Frontal cortex (tissue), 3 donors: ENCODE measurements at regions not wholly inside any gene's neighbourhood (a gene's known extent, or its start where the extent isn't known, plus 50 kb on each side); places are given as distances from the start of the nearest gene placed in this dataset.

Experiments
- DNase-seq, 2 donors: peaks; one replicate each; pipeline ENCODE4 v3.0.0; 2012; ENCODE audit warnings: low spot score in 2 of 2
- FAIRE-seq: peaks from 2 replicates; lab custom pipeline; 2012; peaks lifted over from hg19 to GRCh38; lab: Jason Lieb, UNC
- donor health status: control.
- donor health status: control.
- donor health status: control.

- FAIRE-seq (no peak), DNase-seq (no peak)
Observed at GRCh38 chr1:228957535-228957934, 222.3 kb downstream of the RHOU start.

DNA sequence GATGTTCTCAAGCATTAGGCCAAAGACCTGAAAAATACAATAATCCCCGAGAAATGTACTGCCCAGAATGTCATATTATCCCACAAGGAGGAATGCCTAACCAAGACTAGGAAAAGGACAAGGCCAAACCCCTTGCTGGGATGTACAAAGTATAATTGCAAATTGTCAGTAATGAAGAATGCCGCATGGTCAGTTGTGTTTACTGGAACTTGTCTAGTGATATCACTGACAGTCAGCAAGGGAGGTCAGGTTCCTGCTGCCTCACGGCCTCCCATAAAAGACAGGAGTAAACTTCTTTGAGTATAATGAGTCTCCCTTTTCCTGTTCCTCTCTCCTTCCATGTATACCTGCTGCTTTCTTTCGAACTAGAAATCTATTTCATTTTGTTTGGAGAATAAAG is 222.8 kb downstream of the RHOU start:
- FAIRE-seq, result no peak

GRCh38 chr1:228958741-228959140 is 223.5 kb downstream of the RHOU start:
- no peak for FAIRE-seq
- DNase-seq, result no peak

More for the DNA sequence above, 222.8 kb downstream of the RHOU start:
- no peak for DNase-seq

DNA sequence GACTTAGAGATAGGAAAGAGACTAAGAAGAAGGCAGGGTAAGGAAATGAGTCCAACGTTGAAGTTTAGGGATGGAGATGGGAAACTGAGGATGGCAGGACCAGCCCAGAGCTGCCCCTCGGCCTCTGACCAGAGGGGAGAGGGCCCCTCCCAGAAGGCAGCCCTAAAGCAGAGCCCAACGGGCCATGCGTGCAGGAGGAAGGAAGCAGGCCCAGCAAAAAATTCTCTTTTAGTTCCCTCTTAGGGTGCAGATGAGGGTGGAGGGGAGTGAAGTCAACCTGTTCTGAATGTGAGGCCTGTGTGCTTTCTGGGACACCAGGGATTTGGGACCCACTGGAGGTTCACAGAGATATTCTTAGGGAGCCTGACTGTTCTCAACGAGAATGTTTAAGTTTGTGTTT is 225.4 kb downstream of the RHOU start:
- DNase-seq, result no peak
- no peak for FAIRE-seq

- FAIRE-seq (no peak), DNase-seq (no peak)
Observed at GRCh38 chr1:228961511-228961910, 226.2 kb downstream of the RHOU start.

DNA sequence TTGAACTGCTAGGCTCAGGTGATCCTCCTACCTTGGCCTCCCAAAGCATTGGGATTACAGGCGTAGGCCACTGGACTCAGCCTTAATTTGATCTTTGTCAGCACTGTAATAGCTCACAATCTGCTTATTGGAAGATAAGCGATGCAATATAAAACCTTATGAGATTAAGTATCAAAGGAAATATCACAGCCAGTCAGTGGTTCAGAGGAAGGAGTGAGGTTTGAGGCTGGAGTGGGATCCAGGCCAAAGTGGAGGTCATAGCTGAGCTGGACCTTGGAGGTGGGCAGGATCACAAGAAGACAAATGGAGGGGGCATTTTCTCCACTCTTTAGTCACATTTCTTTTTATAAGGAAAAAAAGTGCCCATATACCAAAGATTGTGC is 228.5 kb downstream of the RHOU start:
- FAIRE-seq (no peak), DNase-seq (no peak)

GRCh38 chr1:228964178-228965089 is 229.2 kb downstream of the RHOU start:
- FAIRE-seq (no peak), DNase-seq (no peak)

DNA sequence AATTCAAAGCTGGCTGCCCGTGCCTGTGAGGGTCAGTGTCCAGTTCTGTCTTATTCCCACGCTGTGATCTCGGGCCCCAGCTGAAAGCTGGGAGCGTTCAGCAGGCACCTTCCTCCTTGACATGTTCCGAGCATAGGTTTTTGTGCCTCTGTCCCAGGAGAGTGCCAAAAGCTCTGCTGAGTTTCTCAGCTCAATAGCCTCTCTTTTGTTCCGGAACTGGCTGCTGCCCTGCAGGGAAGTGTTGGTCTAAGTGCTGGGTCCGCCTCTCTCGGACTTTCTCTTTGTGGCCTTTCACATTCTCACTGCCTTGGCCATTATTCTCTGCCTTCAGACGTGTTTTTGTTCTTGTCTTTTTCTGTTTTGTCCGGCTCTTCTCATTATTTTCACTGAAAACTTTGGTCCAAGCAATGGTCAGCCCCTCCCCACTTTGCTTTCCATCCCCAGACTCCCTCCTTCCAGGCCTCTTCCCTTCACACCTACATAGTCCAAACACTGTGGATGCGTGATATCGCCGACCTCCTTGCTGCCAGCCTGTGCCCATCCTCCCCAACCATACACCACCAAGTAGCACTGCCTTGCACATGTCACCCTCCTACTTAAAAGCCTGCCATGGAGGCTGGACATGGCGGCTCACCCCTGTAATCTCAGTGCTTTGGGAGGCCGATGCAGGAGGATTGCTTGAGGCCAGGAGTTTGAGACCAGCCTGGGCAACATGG is 233.8 kb downstream of the RHOU start:
- no peak for FAIRE-seq
- no peak for DNase-seq

GRCh38 chr1:228969953-228970800 is 234.9 kb downstream of the RHOU start:
- FAIRE-seq, result no peak
- no peak for DNase-seq

DNA sequence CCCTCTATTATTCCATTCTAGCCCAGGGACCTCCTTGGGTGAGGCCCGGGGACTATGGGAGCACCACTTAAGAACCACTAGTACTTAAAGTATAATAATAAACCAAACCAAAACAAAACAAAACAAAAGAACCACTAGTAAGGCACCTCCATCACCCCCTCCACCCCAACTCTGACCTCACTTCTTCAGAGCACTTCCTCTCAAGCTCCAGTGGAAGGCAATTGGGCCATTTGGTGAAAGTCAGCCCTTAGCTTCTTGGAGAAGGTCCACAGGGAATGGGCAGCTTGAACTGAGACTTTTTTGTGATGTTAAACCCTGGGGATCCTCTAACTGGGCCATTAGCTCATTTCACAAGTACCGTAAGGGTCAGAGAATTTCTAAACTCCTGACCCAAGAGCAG is 237.3 kb downstream of the RHOU start:
- DNase-seq (no peak), FAIRE-seq (no peak)

DNA sequence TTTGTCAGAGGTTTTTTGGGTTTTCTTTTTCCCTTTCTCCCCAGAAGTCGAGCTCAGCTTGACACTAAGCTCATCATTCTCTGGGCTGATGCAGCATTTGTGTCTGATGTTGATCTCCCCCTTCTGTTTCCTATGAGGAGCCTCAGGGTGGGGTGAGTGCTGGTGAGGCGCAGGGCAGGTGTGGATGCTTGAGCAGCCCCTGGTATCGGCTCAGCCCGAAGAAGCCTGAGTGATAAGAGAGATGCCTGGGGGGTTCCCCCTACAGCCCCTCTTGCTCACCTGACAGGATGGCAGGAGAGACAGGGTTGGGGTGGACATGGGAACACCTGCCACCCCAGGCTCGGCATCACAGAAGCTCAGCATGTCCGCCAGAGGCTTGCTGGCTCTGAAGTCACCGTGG is 239.0 kb downstream of the RHOU start:
- no peak for FAIRE-seq
- DNase-seq, result no peak

- FAIRE-seq (no peak), DNase-seq (no peak)
Observed at GRCh38 chr1:228975238-228975907, 240.1 kb downstream of the RHOU start.

DNA sequence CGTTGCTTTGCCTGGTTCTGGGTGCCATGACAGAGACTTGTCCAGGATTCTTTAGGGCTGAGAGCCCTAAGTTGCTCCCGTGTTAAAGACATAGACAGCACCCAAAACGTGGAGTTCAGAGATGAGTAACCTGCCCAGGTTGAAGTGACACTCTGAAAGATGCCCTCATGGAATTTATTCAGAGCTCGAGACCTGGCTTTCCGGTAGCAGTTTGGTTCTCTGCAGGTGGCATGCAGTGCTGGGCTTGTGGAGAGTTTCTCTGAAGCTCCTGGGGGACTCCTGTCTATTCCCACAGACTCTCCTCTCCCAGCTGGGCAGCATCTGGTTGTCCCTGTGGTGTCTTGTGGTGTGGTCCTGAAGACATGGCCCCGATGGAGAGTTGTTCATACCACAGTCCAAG is 241.0 kb downstream of the RHOU start:
- DNase-seq (no peak), FAIRE-seq (no peak)

GRCh38 chr1:228977307-228977706 is 242.0 kb downstream of the RHOU start:
- DNase-seq, result no peak
- no peak for FAIRE-seq

- FAIRE-seq (no peak), DNase-seq (no peak)
Observed at GRCh38 chr1:228977741-228978140, 242.5 kb downstream of the RHOU start.

DNA sequence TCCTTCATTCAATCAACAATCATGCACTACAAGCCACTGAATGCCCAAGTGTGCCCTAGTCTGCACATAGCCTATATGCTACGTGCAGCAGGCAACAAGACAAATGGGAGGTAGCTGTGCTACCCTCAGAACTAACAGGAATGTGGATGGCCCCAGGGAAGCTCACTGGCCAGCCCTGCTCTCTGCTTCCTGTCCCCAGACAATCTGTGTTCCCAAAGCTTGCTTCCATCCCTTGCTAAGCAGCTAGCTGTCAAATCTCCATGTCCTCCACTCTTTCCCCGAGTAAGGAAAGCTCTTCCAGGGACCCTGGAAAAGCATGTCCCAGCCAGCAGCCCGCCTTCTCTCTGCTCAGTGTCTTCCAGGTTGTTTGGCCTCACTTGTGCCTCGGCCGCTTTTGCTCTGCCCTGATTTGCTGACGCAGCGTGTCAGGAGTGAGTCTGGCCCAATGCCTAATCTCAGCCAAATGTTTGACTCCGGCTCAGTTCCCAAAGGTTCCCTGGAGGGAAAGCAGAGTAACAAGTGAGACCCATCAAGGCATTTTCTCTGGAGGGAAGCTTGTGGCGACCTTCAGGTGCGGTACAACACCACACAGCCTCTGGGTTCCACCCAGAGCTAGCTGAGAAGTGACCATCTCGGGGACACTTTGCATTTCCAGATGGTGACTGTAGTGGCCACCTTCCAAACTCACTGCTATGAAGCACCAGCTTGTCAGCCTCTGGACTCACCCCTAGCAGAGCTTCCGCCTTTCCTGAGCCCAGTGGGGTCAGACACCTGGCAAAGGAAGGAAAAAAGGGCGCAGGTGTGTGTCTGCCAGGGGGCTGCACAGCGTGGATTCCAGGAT is 243.4 kb downstream of the RHOU start:
- FAIRE-seq, result no peak
- DNase-seq, result no peak

DNA sequence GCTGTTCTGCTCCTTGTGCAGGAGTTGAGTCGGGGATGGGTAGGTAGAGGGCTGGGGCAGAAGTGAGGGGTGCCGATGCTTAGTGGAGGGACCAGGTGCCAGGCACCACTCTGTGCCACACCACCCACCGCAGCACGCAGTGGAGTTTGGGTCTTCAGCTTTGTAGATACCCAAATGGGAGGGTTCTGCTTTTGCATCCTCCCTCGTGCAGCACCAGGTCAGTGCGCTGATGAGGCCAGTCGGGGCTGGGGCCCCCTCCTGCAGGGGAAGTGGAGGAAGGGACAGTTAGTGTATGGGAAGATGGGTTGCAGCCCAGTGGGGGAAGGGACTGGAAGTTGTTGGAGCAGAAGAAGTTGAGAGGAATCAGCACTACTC is 244.0 kb downstream of the RHOU start:
- DNase-seq (no peak), FAIRE-seq (no peak)

GRCh38 chr1:228979774-228980173 is 244.5 kb downstream of the RHOU start:
- no peak for FAIRE-seq
- DNase-seq, result no peak
